ENCODE measurements at regions not wholly inside any gene's neighbourhood (a gene's known extent, or its start where the extent isn't known, plus 50 kb on each side); places are given as distances from the start of the nearest gene placed in this dataset.

- TF ChIP-seq CTCF (IDR thresholded peaks at IDR 0.05), result no peak
- TF ChIP-seq POLR2A (IDR thresholded peaks at IDR 0.05; ENCODE audit: low read depth), result no peak
Observed at GRCh38 chr14:63100552-63100951, 55.3 kb upstream of the KCNH5 start.
